CD4-positive, alpha-beta T cell treated with Interleukin-17A for 4 hours (primary cell): ENCODE measurements at regions not wholly inside any gene's neighbourhood (a gene's known extent, or its start where the extent isn't known, plus 50 kb on each side); places are given as distances from the start of the nearest gene placed in this dataset.

Experiments
- DNase-seq: peaks from one replicate; pipeline ENCODE4 v3.0.0-alpha.2; 2020; ENCODE audit warnings: mixed read lengths

GRCh38 chr3:34683851-34684250 is 885.4 kb downstream of the PDCD6IP start:
- peak; percentile 41 for DNase-seq

- DNase-seq, result no peak
Observed at GRCh38 chr3:34686541-34686940, 888.1 kb downstream of the PDCD6IP start.

GRCh38 chr3:34687671-34688070 is 889.2 kb downstream of the PDCD6IP start:
- no peak for DNase-seq

GRCh38 chr3:34696831-34697230 is 898.4 kb downstream of the PDCD6IP start:
- DNase-seq, result no peak

- DNase-seq, result no peak
Observed at GRCh38 chr3:34703053-34703452, 904.6 kb downstream of the PDCD6IP start.

GRCh38 chr3:34724916-34725499 is 914.3 kb upstream of the ARPP21 start:
- DNase-seq, result no peak

- no peak for DNase-seq
Observed at GRCh38 chr3:34725774-34726173, 913.6 kb upstream of the ARPP21 start.

GRCh38 chr3:34727700-34728099 is 911.6 kb upstream of the ARPP21 start:
- DNase-seq, result no peak

- no peak for DNase-seq
Observed at GRCh38 chr3:34742151-34742550, 897.2 kb upstream of the ARPP21 start.

GRCh38 chr3:34758630-34759261 is 880.6 kb upstream of the ARPP21 start:
- no peak for DNase-seq

- DNase-seq, result no peak
Observed at GRCh38 chr3:34777386-34777785, 861.9 kb upstream of the ARPP21 start.

- no peak for DNase-seq
Observed at GRCh38 chr3:34779092-34779491, 860.2 kb upstream of the ARPP21 start.

- no peak for DNase-seq
Observed at GRCh38 chr3:34780294-34780693, 859.0 kb upstream of the ARPP21 start.

- DNase-seq, result no peak
Observed at GRCh38 chr3:34780973-34781372, 858.4 kb upstream of the ARPP21 start.

GRCh38 chr3:34782871-34783270 is 856.5 kb upstream of the ARPP21 start:
- DNase-seq, result no peak

- no peak for DNase-seq
Observed at GRCh38 chr3:34783876-34784275, 855.4 kb upstream of the ARPP21 start.

GRCh38 chr3:34793057-34793456 is 846.3 kb upstream of the ARPP21 start:
- no peak for DNase-seq

- no peak for DNase-seq
Observed at GRCh38 chr3:34807611-34808010, 831.7 kb upstream of the ARPP21 start.

- DNase-seq, result no peak
Observed at GRCh38 chr3:34808287-34808686, 831.0 kb upstream of the ARPP21 start.

GRCh38 chr3:34828847-34829246 is 810.5 kb upstream of the ARPP21 start:
- DNase-seq, result no peak

GRCh38 chr3:34832865-34833508 is 806.3 kb upstream of the ARPP21 start:
- DNase-seq, result no peak

- DNase-seq, result no peak
Observed at GRCh38 chr3:34837848-34838741, 801.2 kb upstream of the ARPP21 start.

- no peak for DNase-seq
Observed at GRCh38 chr3:34842706-34843480, 796.4 kb upstream of the ARPP21 start.
